NOMO-1 treated with DMSO at 0.1 percent for 48 hours (cell line): ENCODE measurements at regions not wholly inside any gene's neighbourhood (a gene's known extent, or its start where the extent isn't known, plus 50 kb on each side); places are given as distances from the start of the nearest gene placed in this dataset.

Experiments
- DNase-seq: peaks from one replicate; lab custom pipeline; 2025; ENCODE audit not compliant: unreplicated experiment; lab: John Stamatoyannopoulos, UW

DNA sequence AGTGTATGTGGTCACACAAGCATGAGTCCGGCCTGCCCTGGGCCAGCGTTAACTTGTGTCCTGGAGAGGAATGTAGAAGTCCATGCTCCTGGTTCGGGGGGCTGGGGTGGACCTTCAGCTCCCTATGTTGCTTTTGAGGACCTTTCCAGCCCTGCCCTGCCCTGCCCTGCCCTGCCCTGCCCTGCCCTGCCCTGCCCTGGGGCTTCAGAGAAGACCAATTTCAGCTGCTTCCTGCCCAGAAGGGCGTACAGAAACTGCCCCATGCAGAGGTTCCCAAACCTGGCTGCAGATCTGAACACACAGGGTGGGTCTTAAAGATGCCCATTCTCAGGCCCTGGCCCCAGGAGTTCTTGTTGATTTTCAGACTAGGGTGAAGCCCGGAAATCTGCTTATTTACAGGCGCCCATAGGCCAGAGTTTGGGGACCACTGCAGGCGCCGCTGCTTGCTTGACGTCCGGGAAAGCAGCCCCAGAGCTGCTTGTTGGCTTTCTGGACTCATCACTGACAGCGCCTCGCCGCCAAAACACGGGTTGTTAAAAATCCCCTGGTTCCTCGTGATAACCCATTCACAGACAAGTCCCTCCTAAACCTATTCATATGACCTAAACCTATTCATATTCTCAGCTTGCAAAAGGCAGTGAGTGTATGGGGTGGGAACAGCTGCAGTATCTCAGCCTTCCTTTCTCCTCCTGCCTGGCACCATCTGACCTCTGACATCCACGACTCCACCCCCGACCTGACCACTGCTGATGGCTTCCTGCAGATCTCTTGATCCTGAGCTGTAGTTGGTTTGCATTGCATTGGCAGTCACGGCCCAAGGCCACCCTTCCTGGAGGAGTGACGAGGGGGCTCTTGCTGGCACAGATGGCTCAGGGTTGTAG, 198.3 kb downstream of the GLI2 start:
- no peak for DNase-seq

DNA sequence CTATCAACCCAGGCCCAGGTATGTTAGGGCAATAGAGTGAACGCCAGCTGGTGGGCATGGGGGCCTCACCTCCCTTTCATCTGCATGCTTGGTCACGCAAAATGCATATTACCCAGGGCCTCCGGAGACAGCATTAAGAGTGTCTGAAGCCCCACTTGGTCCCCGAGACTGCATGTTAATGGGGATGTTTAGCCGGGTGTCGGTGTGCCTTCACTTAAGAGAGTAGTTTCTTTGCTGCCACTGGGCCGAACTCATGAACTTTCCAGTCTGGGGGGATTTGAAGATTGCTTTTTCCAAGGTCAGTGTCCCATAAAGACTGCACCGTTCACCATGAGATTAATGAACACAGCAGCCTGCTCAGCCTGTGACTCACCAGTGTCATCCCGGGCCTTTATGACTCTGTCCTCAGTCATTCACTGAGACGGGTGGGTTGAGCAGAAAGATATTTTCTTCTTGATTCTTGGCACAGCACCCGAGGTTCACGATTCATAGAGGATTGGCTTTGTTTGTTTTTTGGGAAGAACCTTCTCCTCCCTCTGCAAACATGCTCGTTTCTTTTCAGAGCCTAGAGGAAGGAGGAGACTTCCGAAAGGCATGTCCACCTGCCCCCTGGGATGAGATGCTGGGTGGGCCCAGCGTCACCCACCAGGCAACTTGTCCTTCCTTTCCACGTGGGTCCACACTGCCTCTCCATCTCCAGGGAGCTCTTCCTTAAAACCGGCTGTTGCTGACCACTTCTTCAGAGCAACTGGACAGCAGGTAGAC, 199.1 kb downstream of the GLI2 start:
- no peak for DNase-seq

DNA sequence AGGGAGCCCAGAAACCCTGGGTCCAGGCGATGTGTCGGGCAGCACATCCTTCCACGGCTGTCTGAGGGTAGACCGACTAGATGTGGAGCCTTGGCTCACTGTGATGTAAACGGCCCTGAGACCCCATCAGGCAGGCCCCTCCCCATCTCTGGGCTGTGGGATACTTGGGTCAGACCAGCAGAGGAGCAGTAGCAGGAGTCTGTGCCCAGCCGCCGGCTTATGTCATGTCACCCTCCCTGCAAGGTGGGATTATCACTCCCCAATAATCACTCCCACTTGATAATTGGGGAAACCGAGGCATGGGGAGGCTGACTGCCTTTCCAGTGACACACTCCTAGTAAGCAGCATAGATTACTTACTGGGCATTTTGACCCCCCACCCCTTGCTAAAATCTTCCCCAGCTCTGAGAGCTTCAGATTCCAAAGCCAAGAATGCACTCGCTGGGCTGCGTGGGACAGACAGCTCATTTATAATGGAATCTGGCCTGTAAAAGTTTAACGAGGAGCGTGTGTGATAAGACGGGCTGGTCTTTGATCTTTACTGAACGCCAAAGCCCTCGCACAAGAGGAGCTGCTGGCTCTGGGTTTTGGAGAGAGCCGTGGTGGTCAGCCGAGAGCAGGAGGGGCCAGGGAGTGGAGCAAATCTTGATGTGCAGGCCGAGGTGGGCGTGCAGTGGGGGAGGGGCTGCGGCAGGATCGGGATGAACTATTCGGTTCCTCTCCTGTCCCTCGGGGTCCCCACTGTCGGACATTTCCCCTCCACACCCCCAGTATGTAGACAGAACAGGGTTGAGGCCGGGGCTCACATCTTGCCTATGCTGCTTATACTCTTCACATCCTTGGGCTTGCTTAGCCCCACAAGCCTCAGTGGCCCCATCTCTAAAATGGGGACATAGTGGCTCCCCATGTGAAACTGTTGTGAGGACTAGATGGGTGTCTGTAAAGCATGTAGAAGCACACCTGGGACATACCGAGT, 200.0 kb downstream of the GLI2 start:
- no peak for DNase-seq

DNA sequence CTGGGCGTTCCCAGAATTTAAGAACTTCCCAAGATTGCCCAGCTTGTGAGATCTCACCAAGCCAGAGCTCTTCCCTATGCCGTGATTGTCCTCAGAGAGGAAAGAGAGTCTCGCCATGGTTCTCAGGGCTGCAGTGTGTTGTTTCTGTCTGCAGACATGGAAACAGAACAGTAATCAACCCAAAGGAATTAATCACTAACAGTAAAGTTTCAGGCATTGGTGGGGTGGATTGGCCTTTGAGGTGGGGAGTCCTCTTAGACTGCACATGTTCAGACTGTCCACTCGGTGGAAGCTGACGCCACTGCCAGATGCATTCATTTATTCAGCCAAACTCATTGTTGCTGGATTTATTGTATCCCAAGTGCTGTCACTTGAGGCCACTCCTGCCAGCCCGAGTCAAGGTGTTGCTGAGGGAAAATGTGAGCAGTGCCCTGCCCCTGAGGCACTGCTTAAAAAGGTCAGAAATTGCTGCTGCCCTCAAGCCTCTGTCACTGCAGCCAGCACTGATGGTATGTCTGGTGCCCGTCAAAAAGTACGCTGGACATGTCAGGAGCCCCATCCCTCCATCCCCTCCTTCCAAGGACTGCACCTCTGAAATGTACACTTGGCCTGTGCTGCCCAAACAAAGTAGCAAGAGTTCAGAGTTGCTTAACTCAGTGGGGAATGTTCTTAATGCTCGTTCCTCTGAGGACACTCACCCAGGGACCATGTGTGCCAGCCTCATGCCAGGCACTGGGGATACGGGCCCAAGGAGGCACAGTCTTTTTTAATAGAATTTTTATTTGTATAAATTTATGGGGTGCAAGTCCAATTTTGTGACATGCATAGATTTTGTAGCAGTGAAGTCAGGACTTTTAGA, 201.0 kb downstream of the GLI2 start:
- DNase-seq = no peak

DNA sequence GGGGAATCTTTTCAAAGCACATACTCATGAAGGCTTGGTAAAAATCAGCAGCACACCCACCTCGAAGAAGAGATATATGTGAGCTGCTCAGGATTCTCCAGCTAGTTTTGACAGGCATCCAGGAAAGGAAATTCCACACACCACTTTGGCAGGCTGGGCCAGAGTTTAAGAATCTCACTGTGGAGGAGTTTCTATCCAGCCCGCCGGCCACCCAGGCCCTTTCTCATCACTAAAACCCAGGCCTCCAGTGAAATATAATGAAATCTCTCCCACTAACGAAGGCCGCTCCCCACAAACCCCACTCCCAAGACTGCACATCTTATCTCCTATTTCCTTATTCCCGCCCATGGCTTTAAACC, 202.0 kb downstream of the GLI2 start:
- DNase-seq = no peak

DNA sequence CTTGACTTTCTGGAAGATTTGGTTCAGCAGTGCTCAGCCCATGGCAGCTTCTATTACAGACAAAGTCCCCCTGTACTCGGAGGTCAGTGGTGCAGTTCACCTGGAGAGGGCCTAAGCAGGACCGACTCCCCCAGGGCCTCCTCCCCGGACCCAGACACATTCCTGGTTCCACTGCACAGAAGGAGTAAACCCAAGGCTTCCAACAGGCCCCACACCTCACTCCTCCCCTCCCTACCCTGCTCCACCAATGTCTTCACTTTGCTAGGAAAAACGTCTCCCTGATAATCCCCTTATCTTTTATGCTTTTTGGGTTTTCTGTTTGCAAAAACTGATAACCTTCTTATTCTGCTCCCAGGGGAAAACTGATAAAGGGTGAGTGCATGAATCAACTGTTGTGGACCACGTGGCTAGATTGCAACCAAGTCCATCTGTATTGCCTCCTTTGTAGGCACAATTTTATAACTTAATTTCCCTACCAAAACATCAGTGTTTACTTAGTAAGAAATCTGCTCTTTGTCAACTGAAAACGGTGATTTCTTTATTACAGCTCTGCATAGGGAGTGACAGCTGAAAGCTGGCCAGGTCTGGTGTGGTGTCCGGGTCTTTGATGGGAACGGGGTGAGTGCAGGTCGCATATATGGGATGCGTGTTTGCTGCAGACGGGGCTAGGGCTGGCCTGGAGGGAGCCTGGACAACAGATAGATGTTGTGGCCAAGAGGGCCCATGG, 202.5 kb downstream of the GLI2 start:
- no peak for DNase-seq

DNA sequence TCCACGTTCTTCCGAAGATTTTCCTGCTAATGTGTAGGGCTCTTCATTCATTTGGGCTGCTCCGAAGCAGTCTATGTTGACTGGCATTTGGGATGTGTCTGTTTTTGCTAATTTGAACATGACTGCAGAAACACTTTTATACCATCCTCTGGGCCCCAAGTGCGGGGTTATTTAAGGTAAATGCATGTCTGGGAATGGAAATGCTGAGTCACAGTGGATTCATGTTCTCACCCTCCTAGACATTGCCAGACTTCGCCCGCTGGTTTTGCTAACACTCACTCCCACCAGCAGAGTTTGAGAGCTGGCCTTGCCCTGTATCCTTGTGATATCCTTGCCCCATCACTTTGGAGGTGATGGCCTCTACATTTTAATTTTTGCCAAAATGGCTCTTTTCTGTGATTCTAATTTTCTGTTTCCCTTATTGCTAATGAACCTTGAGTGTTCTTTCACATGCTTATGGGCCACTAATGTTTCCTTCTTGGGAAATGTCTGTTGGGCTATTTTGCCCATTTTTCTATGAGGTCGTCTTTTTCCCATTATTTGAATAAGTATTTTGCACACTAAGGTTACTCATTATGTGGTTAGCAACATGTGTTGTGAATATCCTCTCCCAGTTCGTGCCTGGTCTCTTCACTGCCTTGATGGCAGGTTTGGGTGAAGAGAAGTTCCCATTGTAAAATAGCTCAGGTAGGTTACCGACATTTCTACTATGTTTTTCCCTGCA, 204.1 kb downstream of the GLI2 start:
- DNase-seq = no peak

DNA sequence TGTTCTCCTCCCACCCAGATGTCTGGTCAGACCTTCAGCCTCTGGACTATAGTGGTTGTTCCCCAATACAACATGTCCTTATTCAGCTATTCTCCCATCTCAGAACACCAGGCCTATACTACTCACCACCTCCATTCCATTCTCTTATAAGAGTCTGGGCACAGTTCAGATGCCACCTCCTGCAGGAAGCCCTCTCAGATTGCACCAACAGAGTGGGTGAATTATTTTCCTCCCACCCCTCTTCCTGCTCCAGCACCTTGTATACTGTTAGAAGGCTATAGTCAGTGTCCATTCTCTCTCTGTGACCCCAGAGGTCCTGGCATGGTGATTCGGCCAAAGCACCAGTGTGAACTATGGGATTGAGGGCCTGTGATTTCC, 204.6 kb downstream of the GLI2 start:
- no peak for DNase-seq

DNA sequence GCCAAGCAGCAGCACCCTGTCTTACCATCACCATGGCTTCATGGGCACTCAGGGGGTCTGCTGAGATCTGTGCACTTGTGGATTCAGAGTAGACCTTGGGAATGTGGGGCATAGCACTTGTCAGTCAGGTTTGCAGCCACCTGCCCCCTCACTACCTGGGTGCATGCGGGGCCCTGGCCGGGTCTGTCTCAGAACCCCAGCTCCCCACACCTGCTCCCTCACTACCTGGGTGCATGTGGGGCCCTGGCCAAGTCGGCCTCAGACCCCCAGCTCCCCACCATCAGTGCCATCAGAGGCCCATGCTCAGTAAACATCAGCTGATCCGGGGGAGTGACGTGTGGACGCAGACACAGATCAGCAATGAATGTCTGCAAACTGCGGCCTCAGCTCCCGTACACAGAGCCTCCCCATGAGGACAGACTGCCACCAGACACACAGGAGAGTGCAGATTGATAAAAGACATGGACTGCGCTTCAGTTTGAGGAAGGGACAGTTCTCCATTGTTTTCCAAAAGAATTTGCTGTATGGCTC, 205.1 kb downstream of the GLI2 start:
- no peak for DNase-seq

DNA sequence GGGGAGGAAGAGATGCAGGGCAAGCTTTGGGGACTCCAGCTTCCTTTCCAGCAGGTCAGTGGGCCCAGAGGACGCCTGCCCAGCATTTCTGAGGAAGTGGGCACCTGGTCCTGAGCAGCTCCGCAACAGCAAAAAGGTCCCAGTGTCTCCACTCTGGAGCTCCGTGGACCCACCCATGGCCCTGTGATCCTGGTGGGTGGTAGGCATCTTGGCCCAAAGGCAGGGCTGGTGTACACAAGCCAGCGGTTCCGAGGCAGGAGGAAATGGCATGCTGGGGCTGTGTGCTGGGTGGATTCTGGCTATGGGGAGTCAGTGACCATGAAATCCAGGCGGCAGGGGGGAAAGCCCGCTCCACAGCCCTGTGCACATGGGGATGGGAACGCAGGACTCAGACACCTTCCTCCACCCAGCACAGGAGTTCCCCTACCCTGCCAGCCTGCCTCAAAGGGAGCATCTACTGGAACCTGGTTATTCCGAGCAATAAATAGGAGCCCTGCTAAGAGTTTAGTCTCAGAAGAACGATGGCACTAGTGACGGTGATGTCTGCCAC, 206.0 kb downstream of the GLI2 start:
- no peak for DNase-seq

DNA sequence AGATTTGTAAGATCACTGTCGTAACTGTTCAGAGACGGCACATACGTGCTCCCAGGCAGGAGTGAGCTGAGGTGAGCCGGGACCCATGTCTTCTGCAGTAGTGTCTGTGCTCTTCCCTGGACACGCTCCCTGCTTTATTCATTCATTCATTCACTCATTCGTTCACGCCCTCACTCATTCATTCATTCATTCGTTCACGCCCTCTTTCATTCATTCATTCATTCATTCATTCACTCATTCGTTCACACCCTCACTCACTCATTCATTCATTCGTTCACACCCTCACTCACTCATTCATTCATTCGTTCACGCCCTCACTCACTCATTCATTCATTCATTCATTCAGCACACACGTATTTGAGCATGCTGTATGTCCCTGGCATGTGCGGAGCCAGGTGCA, 207.0 kb downstream of the GLI2 start:
- no peak for DNase-seq

DNA sequence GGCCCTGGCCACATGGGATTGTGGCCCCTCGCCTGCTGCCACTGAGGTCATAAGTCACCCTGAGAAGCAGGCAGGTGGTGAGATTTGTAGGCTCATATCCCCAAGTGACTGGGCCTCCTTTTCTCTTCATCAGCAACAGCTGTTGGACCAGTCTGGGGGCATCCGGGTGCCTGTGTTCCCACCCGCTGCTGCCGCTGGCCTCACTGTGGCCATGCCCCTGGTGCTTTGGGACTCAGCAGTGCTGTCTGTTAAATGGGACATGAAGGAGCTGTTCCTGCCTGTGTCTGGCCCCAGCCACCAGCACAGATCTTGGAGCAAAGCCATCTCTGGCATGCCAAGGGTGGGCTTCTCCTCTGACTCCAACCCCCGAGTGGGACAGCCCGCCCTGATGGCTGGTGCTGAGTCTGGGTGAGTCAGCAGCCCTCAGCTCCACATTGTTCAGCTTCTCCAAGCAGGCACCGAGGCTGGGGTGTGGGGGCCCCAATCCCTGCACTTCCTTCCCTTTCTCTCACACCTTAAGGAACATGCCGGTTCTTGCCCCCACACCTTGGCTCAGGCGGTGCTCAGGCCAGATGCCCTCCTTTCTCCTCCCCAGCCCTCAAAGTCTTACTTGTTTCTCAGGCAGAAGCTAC, 207.9 kb downstream of the GLI2 start:
- DNase-seq = no peak

DNA sequence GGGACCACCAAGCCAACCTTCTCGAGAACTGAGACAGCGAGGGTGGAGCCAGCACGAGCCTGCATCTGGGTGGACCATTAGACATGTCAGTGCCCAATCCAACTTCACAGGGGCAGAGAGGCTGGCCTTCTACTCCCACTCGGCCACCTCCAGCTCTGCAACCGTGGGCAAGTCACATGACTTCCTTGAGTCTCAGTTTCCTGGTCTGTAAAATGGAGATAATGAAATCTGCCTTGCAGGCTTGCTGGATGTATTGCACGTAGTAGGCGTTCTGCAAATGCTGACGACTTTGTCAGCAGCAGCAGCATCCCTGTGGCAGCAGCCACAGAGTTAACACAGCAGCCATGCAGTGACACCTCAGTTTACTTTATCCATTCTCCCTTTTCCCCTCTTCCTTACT, 208.9 kb downstream of the GLI2 start:
- DNase-seq = no peak

DNA sequence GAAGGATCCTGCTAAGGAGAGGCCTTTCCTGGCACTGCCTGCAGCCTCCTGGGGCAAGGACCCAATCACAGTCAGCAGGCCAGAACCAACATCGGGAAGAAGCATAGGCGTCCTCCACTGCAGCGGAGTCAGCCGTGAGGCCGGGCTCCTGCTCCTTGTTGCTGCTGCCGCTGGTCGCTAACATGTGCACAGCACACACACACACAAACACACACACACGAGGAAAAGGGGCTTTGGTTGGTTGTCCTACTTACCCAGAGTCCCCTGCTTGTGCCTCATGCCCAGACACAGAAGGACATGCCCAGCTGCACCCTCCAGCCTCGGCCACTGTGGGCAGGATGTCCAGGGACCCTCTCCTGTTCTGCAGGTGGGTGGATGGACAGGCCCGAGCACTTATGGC, 209.4 kb downstream of the GLI2 start:
- DNase-seq = no peak

DNA sequence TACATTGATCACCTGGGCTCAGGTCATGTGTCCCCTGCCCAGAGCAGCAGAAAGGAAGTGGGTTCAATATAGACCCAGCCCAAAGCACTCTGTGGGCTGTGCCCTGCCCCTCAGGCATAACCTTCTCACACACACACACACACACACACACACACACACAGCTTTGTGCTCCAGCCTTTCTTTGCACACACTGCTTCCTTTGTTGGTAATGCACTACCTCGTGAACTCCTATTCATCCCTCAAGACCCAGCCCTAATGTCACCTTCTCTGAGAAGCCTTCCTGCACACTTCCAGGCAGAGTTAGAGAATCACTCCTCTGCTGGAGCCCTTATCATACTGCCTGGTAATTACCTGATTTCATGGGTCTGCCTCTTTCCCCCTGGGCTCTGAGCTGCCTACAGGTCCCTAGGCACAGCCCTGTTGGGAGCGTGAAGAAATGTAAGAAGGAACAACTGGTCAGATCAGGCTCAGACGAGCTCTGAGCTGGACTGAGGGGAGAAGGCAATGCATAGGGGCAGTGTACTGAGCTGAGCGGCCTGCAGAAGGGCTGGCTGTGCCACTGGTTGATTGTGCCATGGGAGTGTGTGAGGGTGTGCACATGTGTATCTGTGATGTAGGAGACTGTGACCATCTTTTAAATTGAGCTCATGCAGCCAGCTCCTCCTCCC, 210.3 kb downstream of the GLI2 start:
- no peak for DNase-seq

DNA sequence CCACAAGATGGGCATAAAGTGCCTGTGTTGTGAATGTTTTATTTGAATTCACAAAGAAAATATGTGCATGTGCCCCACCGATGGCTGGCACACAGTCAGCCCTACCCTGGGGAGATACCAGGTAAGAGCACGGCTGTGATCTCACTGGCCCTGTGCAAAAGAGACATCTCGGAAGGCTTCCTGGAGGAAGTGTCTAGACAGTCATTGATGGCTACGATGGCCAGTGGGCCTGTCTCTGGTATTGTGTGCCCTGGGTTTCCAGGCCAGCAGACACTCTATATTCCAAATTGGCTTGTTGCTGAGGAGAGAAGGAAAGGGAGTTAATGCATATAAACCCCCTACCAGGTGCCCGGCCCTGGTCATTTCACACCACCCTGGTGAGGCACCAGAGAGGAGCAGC, 211.7 kb downstream of the GLI2 start:
- DNase-seq = no peak

DNA sequence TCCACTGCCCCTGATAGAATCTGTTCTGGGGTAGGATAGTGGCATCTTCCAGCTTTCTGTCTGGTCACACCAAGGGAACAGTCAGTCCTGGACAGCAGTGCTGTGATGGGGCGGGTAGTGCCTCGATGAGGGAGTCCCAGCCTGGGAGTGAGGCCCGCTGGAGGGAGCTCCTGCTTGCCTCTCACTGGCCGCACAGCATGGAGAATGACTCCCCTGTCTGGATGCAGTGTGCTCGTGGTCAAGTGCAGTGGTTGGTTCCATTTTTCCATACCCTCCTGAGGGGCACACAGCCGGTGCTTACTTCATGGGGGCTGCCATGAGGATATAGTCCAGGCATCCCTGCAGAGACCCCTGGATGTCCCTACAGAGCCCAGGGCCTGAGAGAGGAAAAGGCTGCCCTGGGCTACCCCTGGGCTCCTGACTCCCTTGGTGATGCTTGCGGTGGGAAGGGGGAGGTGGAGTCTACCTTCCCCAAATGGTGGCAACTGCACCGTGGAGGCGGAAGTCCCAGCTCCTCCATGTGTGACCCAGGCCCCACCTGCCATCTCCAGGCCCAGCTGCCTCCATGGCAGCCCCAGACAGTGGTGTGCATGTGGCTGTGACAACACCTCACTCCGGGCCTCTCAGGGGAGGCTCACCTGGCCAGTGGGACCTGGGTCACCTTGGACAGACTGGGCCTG, 212.5 kb downstream of the GLI2 start:
- no peak for DNase-seq
